Large intestine (tissue), 3 donors: ENCODE measurements at regions not wholly inside any gene's neighbourhood (a gene's known extent, or its start where the extent isn't known, plus 50 kb on each side); places are given as distances from the start of the nearest gene placed in this dataset.

Experiments
- DNase-seq, 2 donors: peaks; one replicate each; pipeline versions ENCODE4 v3.0.0 to v3.0.0-alpha.2; 2013
- H3K27ac ChIP-seq: one replicate; pipeline ENCODE4 v1.5.1; 2013; ENCODE audit warnings: low read length
- H3K27me3 ChIP-seq: 2 replicates; pipeline ENCODE4 v1.6.1; 2013; ENCODE audit warnings: low read length; ENCODE audit not compliant: control insufficient read depth, insufficient read depth
- H3K36me3 ChIP-seq: 2 replicates; pipeline ENCODE4 v1.6.1; 2013; ENCODE audit warnings: low read length; ENCODE audit not compliant: control insufficient read depth, insufficient read depth
- H3K4me1 ChIP-seq: one replicate; pipeline ENCODE4 v1.6.1; 2013; ENCODE audit warnings: low read length; ENCODE audit not compliant: control insufficient read depth, insufficient read depth
- H3K4me3 ChIP-seq: one replicate; pipeline ENCODE4 v1.5.1; 2013; ENCODE audit warnings: low read length
- H3K9me3 ChIP-seq: one replicate; pipeline ENCODE4 v1.6.1; 2013; ENCODE audit warnings: mild to moderate bottlenecking, low read depth, low read length, moderate library complexity; ENCODE audit not compliant: control insufficient read depth
- WGBS: methylation state at CpG from one replicate; pipeline ENCODE4 v1.1.5; 2013; ENCODE audit warnings: low lambda C conversion rate; ENCODE audit not compliant: insufficient coverage; 5-methylcytosine and 5-hydroxymethylcytosine counted together

GRCh38 chr2:146632707-146633106, 1212.1 kb upstream of the ACVR2A start:
- no peak overlapping the region for H3K27ac ChIP-seq
- H3K27me3 ChIP-seq = no peaks in the 10 kb centered on the region
- H3K4me1 ChIP-seq = no peaks in the 10 kb centered on the region
- no peaks in the 10 kb centered on the region for H3K9me3 ChIP-seq
- DNase-seq = no peak
- no peak overlapping the region for H3K4me3 ChIP-seq
- H3K36me3 ChIP-seq = no peaks in the 10 kb centered on the region
- WGBS = 100% methylated on average over 1 of the region's 4 CpGs

GRCh38 chr2:146624430-146625160, 1220.2 kb upstream of the ACVR2A start:
- no peaks in the 10 kb centered on the region for H3K36me3 ChIP-seq
- H3K27me3 ChIP-seq = no peaks in the 10 kb centered on the region
- H3K4me1 ChIP-seq = no peaks in the 10 kb centered on the region
- no peaks in the 10 kb centered on the region for H3K9me3 ChIP-seq
- no peak overlapping the region for H3K4me3 ChIP-seq
- DNase-seq = no peak
- WGBS = 93% methylated on average over 2 of the region's 3 CpGs
- H3K27ac ChIP-seq = no peak overlapping the region

- Histone ChIP-seq H3K27ac (no peak overlapping the region), H3K36me3 (no peaks in the 10 kb centered on the region), H3K27me3 (no peaks in the 10 kb centered on the region), H3K9me3 (no peaks in the 10 kb centered on the region), H3K4me1 (no peaks in the 10 kb centered on the region), H3K4me3 (no peak overlapping the region)
- 92% methylated on average over 1 of the region's 3 CpGs for WGBS
- no peak for DNase-seq
Observed at GRCh38 chr2:146623771-146624170, 1221.1 kb upstream of the ACVR2A start.

- no peaks in the 10 kb centered on the region for H3K9me3 ChIP-seq
- WGBS = no CpG with 5 or more reads among the region's 1 CpG
- H3K4me3 ChIP-seq = no peak overlapping the region
- no peaks in the 10 kb centered on the region for H3K4me1 ChIP-seq
- H3K27ac ChIP-seq = no peak overlapping the region
- DNase-seq = no peak
- H3K27me3 ChIP-seq = no peaks in the 10 kb centered on the region
- no peaks in the 10 kb centered on the region for H3K36me3 ChIP-seq
Observed at GRCh38 chr2:146621656-146622055, 1223.2 kb upstream of the ACVR2A start.

- H3K9me3 ChIP-seq = no peaks in the 10 kb centered on the region
Observed at GRCh38 chr2:146615778-146616177, 1229.1 kb upstream of the ACVR2A start.

GRCh38 chr2:146608490-146608889, 1236.3 kb upstream of the ACVR2A start:
- Histone ChIP-seq H3K27me3 (no peaks in the 10 kb centered on the region), H3K4me1 (no peaks in the 10 kb centered on the region), H3K9me3 (no peaks in the 10 kb centered on the region), H3K4me3 (no peak overlapping the region), H3K27ac (no peak overlapping the region), H3K36me3 (no peaks in the 10 kb centered on the region)
- no peak for DNase-seq
- WGBS = no CpG with 5 or more reads among the region's 1 CpG

More at GRCh38 chr2:146615778-146616177, 1229.1 kb upstream of the ACVR2A start:
- no peak for DNase-seq
- no peaks in the 10 kb centered on the region for H3K4me1 ChIP-seq
- H3K4me3 ChIP-seq = no peak overlapping the region
- WGBS = no CpG with 5 or more reads among the region's 1 CpG
- no peaks in the 10 kb centered on the region for H3K36me3 ChIP-seq
- no peak overlapping the region for H3K27ac ChIP-seq
- H3K27me3 ChIP-seq = no peaks in the 10 kb centered on the region

GRCh38 chr2:146604521-146604920, 1240.3 kb upstream of the ACVR2A start:
- 100% methylated on average over 1 of the region's 4 CpGs for WGBS
- Histone ChIP-seq H3K9me3 (no peaks in the 10 kb centered on the region), H3K27me3 (no peaks in the 10 kb centered on the region)

GRCh38 chr2:146602856-146603255, 1242.0 kb upstream of the ACVR2A start:
- H3K4me1 ChIP-seq = no peaks in the 10 kb centered on the region
- no CpG with 5 or more reads among the region's 3 CpGs for WGBS
- H3K9me3 ChIP-seq = no peaks in the 10 kb centered on the region
- no peak for DNase-seq
- no peak overlapping the region for H3K4me3 ChIP-seq
- no peak overlapping the region for H3K27ac ChIP-seq
- H3K36me3 ChIP-seq = no peaks in the 10 kb centered on the region
- no peaks in the 10 kb centered on the region for H3K27me3 ChIP-seq

More at GRCh38 chr2:146604521-146604920, 1240.3 kb upstream of the ACVR2A start:
- Histone ChIP-seq H3K4me1 (no peaks in the 10 kb centered on the region), H3K27ac (no peak overlapping the region), H3K36me3 (no peaks in the 10 kb centered on the region), H3K4me3 (no peak overlapping the region)
- DNase-seq = no peak

- no peak for DNase-seq
- Histone ChIP-seq H3K4me3 (no peak overlapping the region), H3K27me3 (no peaks in the 10 kb centered on the region), H3K27ac (no peak overlapping the region), H3K9me3 (no peaks in the 10 kb centered on the region), H3K36me3 (no peaks in the 10 kb centered on the region), H3K4me1 (no peaks in the 10 kb centered on the region)
Observed at GRCh38 chr2:146602383-146602782, 1242.4 kb upstream of the ACVR2A start.

GRCh38 chr2:146598791-146599190, 1246.0 kb upstream of the ACVR2A start:
- Histone ChIP-seq H3K4me3 (no peak overlapping the region), H3K27me3 (no peaks in the 10 kb centered on the region), H3K4me1 (no peaks in the 10 kb centered on the region), H3K9me3 (no peaks in the 10 kb centered on the region), H3K27ac (no peak overlapping the region), H3K36me3 (no peaks in the 10 kb centered on the region)
- WGBS = 90% methylated on average over 2 of the region's 2 CpGs
- DNase-seq = no peak

- Histone ChIP-seq H3K27me3 (no peaks in the 10 kb centered on the region), H3K9me3 (no peaks in the 10 kb centered on the region), H3K4me3 (no peak overlapping the region), H3K36me3 (no peaks in the 10 kb centered on the region), H3K4me1 (no peaks in the 10 kb centered on the region), H3K27ac (no peak overlapping the region)
- no peak for DNase-seq
Observed at GRCh38 chr2:146597291-146597690, 1247.5 kb upstream of the ACVR2A start.
